Transverse colon (tissue), 4 donors: ENCODE measurements at regions not wholly inside any gene's neighbourhood (a gene's known extent, or its start where the extent isn't known, plus 50 kb on each side); places are given as distances from the start of the nearest gene placed in this dataset.

Source experiments
- CTCF ChIP-seq, 5 experiments: fragments of 200-600 bp in 3 of 5; fragments of 450-650 bp in 2 of 5; sonication (generic) in 3 of 5; IDR thresholded peaks; 1 replicate in 2 of 5; 2 replicates in 3 of 5; pipeline ENCODE4 v1.5.1; 2016 to 2017; ENCODE audit warnings: antibody characterized with exemption in 5 of 5, inconsistent platforms in 3 of 5, mild to moderate bottlenecking in 2 of 5, moderate library complexity in 1 of 5
- EP300 ChIP-seq: sonication (generic); formaldehyde crosslinking; IDR thresholded peaks from one replicate; pipeline ENCODE4 v1.6.1; 2017; ENCODE audit warnings: antibody characterized with exemption, low read depth
- POLR2A ChIP-seq: fragments of 450-650 bp; IDR thresholded peaks from one replicate; pipeline ENCODE4 v1.6.1; 2016; ENCODE audit warnings: antibody characterized with exemption, mild to moderate bottlenecking, moderate library complexity
- POLR2AphosphoS5 ChIP-seq, 3 donors: sonication (generic); formaldehyde crosslinking; IDR thresholded peaks; one replicate each; pipeline ENCODE4 v1.6.1; 2016; ENCODE audit warnings: antibody characterized with exemption in 3 of 3

GRCh38 chr6:139480356-139481165 lies 106.1 kb upstream of the CITED2 start:
- TF ChIP-seq CTCF (IDR thresholded peaks at IDR 0.05) (no peak), POLR2A (no peak), EP300 (no peak), POLR2AphosphoS5 (IDR thresholded peaks at IDR 0.05) (no peak)
